ENCODE measurements at regions not wholly inside any gene's neighbourhood (a gene's known extent, or its start where the extent isn't known, plus 50 kb on each side); places are given as distances from the start of the nearest gene placed in this dataset.

DNA sequence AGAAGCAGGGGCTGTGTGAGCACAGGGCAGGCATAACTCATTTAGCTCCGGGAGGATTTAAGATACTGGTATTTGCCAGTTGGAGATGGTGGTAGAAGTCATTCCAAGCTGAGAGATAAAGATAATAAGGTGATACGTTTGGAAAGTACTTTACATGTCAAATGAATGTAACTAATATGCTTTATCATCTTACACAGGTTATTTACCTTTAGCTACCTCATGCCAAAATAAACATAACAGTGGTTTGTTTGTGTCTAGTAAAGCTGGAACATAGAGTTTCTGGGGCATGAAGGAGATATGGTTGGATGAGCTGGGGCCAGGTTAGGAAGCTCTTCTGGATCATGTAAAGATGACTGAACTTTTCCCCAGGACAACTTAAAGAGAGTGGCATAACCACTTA lies 126.9 kb upstream of the PIK3C3 start:
- Histone ChIP-seq H3K27ac (ENCODE audit: low read depth, low read length, poor library complexity, severe bottlenecking) (no peak overlapping the region), H2AFZ (ENCODE audit: low read length) (no peak overlapping the region), H3K9me2 (ENCODE audit: insufficient read depth, low read length) (no peaks in the 10 kb centered on the region), H3K4me3 (ENCODE audit: low read depth, low read length, poor library complexity, severe bottlenecking) (no peak overlapping the region), H3K4me1 (ENCODE audit: insufficient read depth, low read length, poor library complexity, severe bottlenecking) (no peaks in the 10 kb centered on the region), H4K20me1 (ENCODE audit: insufficient read depth, low read length) (no peaks in the 10 kb centered on the region), H3K4me2 (ENCODE audit: low read length) (no peak overlapping the region), H3K36me3 (ENCODE audit: insufficient read depth, low read length) (no peaks in the 10 kb centered on the region), H3K79me2 (ENCODE audit: insufficient read depth, low read depth, low read length) (no peaks in the 10 kb centered on the region), H3K9me3 (ENCODE audit: low read length) (no peaks in the 10 kb centered on the region)
- no peak for TF ChIP-seq EZH2phosphoT487 (IDR thresholded peaks at IDR 0.05; ENCODE audit: borderline replicate concordance, low read depth, low read length)
- TF ChIP-seq, protein P1, sequence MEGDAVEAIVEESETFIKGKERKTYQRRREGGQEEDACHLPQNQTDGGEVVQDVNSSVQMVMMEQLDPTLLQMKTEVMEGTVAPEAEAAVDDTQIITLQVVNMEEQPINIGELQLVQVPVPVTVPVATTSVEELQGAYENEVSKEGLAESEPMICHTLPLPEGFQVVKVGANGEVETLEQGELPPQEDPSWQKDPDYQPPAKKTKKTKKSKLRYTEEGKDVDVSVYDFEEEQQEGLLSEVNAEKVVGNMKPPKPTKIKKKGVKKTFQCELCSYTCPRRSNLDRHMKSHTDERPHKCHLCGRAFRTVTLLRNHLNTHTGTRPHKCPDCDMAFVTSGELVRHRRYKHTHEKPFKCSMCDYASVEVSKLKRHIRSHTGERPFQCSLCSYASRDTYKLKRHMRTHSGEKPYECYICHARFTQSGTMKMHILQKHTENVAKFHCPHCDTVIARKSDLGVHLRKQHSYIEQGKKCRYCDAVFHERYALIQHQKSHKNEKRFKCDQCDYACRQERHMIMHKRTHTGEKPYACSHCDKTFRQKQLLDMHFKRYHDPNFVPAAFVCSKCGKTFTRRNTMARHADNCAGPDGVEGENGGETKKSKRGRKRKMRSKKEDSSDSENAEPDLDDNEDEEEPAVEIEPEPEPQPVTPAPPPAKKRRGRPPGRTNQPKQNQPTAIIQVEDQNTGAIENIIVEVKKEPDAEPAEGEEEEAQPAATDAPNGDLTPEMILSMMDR (conservative IDR thresholded peaks at IDR 0.05; ENCODE audit: low read length), result no peak
- CTCF ChIA-PET (ENCODE audit: unreplicated experiment), result no interaction called here
- intact Hi-C loops (cut with micrococcal nuclease; ENCODE audit: unreplicated experiment), result no loop called here
- no peak for DNase-seq (ENCODE audit: low spot score)
- POLR2A ChIA-PET, result no interaction called here
- BruUV-seq (replicated peaks), result no TSS peak

DNA sequence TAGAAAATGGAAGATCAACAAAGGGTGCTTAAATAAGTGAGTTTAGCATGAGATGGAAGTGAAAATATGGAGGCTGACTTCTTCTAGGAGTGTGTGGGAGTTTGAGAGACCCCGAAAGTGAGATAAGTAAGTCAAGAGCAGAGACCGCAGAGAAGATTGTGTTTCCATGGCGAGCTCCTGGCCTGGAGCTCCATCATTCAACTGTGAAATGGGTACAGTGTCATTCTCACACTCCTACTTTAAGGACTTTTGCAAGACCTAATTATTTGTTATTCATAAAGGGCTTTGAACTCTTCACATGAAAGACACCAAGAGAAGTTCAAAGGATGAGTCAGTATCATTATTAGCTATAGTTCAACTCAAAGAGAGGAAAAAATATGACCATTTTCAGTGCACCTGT lies 134.2 kb upstream of the PIK3C3 start:
- Histone ChIP-seq H3K4me3 (ENCODE audit: low read depth, low read length, poor library complexity, severe bottlenecking) (no peak overlapping the region), H4K20me1 (ENCODE audit: insufficient read depth, low read length) (no peaks in the 10 kb centered on the region), H2AFZ (ENCODE audit: low read length) (no peak overlapping the region), H3K27ac (ENCODE audit: low read depth, low read length, poor library complexity, severe bottlenecking) (no peak overlapping the region), H3K79me2 (ENCODE audit: insufficient read depth, low read depth, low read length) (no peaks in the 10 kb centered on the region), H3K4me1 (ENCODE audit: insufficient read depth, low read length, poor library complexity, severe bottlenecking) (no peaks in the 10 kb centered on the region), H3K9me2 (ENCODE audit: insufficient read depth, low read length) (no peaks in the 10 kb centered on the region), H3K4me2 (ENCODE audit: low read length) (no peak overlapping the region), H3K36me3 (ENCODE audit: insufficient read depth, low read length) (no peaks in the 10 kb centered on the region), H3K9me3 (ENCODE audit: low read length) (no peaks in the 10 kb centered on the region)
- intact Hi-C loops (cut with micrococcal nuclease; ENCODE audit: unreplicated experiment), result no loop called here
- no peak for DNase-seq (ENCODE audit: low spot score)
- TF ChIP-seq, protein P1 (conservative IDR thresholded peaks at IDR 0.05; ENCODE audit: low read length), result no peak
- no peak for TF ChIP-seq EZH2phosphoT487 (IDR thresholded peaks at IDR 0.05; ENCODE audit: borderline replicate concordance, low read depth, low read length)
- ChIA-PET POLR2A (no interaction called here), CTCF (ENCODE audit: unreplicated experiment) (no interaction called here)
- BruUV-seq (replicated peaks), result no TSS peak

DNA sequence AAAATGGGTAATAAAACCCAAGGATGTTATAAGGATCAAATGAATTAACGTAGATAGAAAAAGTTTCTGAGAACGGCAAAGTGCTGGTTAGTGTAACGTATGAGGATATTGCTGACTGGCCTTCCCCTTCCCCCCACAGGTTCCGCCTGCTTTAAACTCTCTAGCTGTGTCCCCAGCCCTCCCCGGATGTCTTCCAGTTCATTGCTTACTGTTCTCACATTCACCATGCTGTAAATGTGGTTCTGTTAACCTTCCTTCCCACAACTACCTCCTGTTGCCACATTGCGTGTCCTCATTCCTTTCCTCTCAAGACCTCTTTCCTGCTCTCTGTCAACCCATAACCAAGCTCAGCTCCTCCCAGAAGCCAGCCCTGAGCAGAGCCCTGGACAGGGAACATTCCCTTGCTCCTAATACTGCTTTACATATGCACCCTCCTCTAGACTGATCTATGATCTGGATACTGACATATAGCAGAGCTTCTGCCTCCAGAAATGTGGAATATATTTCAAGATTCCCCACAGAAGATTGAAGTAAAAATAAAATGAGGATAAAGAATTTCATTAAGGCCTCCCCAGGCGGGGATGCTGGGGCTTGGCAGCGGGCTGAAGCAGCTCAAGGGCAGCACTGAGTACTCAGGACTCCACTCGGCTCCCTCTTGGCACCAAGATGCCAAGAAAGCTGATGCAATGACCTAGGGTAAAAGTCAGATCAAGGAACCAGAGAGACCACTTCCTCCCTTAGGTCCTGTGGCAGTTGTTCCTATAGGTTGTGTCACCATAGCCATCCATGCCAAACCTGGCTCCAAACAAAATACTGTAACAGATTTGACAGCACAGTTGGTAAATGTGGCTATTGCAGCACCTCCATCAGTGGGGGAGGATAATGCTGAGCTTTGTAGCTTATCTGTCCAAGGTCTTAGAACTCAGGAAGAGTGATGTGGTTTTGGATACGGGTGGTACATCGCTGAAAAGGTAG lies 136.4 kb upstream of the PIK3C3 start:
- no peak for DNase-seq (ENCODE audit: low spot score)
- no peaks in the 10 kb centered on the region for H3K36me3 ChIP-seq (ENCODE audit: insufficient read depth, low read length)
- no peaks in the 10 kb centered on the region for H3K9me2 ChIP-seq (ENCODE audit: insufficient read depth, low read length)
- ChIA-PET POLR2A (interaction anchor here (0.5 kb wide), 1 partner anchor 59 kb away, joined by 4 read pairs; no protein-coding TSS in a partner anchor), CTCF (ENCODE audit: unreplicated experiment) (no interaction called here)
- no peaks in the 10 kb centered on the region for H3K9me3 ChIP-seq (ENCODE audit: low read length)
- no peaks in the 10 kb centered on the region for H4K20me1 ChIP-seq (ENCODE audit: insufficient read depth, low read length)
- H3K4me3 ChIP-seq (ENCODE audit: low read depth, low read length, poor library complexity, severe bottlenecking), result no peak overlapping the region
- intact Hi-C loops (cut with micrococcal nuclease; ENCODE audit: unreplicated experiment), result no loop called here
- H2AFZ ChIP-seq (ENCODE audit: low read length), result no peak overlapping the region
- no peaks in the 10 kb centered on the region for H3K4me1 ChIP-seq (ENCODE audit: insufficient read depth, low read length, poor library complexity, severe bottlenecking)
- no peak for TF ChIP-seq EZH2phosphoT487 (IDR thresholded peaks at IDR 0.05; ENCODE audit: borderline replicate concordance, low read depth, low read length)
- TF ChIP-seq, protein P1 (conservative IDR thresholded peaks at IDR 0.05; ENCODE audit: low read length), result no peak
- BruUV-seq (replicated peaks), result no TSS peak
- H3K79me2 ChIP-seq (ENCODE audit: insufficient read depth, low read depth, low read length), result no peaks in the 10 kb centered on the region
- H3K4me2 ChIP-seq (ENCODE audit: low read length), result no peak overlapping the region
- H3K27ac ChIP-seq (ENCODE audit: low read depth, low read length, poor library complexity, severe bottlenecking), result no peak overlapping the region
